HG03460 (cell line): ENCODE measurements at regions not wholly inside any gene's neighbourhood (a gene's known extent, or its start where the extent isn't known, plus 50 kb on each side); places are given as distances from the start of the nearest gene placed in this dataset.

Experiments
- ATAC-seq: cut with Tn5 transposase; IDR thresholded peaks from one replicate; pipeline ENCODE4 v1.9.1; 2021; ENCODE audit not compliant: unreplicated experiment

DNA sequence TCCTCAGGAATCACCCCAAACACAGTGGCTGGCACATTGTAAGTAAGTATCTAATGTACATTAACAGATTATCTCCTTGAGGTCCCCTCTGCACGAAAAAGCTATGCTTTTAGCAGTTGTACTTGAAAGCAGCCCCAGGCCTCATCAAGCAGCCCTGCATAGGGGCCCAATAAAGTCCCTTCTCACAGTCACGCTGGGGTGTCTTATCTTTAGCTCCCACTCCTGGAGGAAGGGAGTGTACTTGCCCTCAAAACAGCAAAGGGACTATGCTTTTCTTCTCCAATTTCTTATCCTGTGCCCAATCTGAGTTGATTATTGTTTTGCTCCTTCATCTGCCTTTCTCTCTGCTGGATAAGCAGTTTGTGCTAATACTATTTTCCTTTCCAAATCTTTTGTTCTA is 168.8 kb upstream of the PLXNA2 start:
- no peak for ATAC-seq

DNA sequence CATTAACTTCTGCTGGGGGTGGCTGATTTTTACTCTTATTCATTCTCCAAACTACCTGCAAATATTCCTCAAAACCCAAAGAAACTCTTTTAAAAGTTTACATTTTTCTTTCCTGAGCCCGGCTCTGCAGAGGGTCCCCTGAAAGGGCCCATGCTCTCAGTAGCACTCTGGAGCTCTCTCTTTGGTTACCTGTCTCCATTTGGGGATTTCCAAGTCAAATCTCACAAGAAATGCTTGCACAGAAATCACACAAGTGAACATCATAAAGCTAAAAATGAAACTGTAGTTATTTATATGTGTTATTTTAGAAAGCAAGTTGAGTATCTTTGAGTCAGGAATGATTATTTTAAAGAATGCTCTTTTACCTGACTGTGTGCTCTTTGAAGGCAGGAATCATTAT is 174.5 kb upstream of the PLXNA2 start:
- ATAC-seq = no peak

- ATAC-seq = no peak
These were observed 175.7 kb upstream of the PLXNA2 start for GRCh38 chr1:208419746-208420420.

GRCh38 chr1:208420696-208421095 is 176.5 kb upstream of the PLXNA2 start:
- ATAC-seq = no peak

- ATAC-seq = no peak
These were observed 177.3 kb upstream of the PLXNA2 start for GRCh38 chr1:208421486-208421885.

DNA sequence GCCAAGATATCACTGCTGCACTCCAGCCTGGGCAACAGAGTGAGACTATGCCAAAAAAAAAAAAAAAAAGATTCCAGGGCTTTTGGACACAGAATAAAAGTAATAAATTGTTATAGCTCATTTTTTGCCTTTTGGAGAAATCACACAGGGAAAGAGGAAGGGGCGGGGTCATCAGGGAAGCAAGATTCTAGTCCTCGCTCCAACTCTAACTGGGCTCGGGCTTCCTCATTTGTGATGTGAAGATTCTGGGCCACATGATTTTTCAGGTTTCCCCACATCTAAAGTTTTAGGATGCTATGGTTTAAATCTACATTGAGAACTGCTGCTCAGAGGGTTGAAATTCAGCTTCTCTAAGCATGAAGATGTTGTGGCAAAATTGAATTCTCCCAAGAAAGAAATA is 179.3 kb upstream of the PLXNA2 start:
- no peak for ATAC-seq

DNA sequence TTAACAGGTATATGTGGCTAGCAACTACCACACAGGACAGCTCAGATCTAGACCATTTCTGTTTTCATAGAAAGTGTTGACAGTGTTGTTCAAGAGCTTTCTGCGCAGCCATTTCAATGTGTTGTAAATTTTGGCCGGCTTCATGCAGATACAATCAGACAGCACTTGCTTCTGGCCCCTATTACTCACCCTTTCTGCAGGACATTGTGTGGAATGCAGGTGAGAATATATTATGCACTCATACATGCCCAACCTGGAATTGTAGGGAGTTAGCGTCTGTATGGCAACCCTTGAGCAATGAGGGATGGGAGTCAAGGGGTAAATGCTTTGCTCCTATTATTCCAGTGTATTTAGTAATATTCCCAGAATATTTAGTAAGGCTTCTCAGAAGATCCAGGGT is 180.9 kb upstream of the PLXNA2 start:
- no peak for ATAC-seq

GRCh38 chr1:208430220-208430619 is 186.0 kb upstream of the PLXNA2 start:
- ATAC-seq = no peak

GRCh38 chr1:208431721-208432120 is 187.5 kb upstream of the PLXNA2 start:
- ATAC-seq = no peak

GRCh38 chr1:208432346-208432745 is 188.2 kb upstream of the PLXNA2 start:
- no peak for ATAC-seq

GRCh38 chr1:208433086-208433485 is 188.9 kb upstream of the PLXNA2 start:
- no peak for ATAC-seq

- ATAC-seq = no peak
These were observed 189.8 kb upstream of the PLXNA2 start for GRCh38 chr1:208433971-208434370.

- no peak for ATAC-seq
These were observed 193.2 kb upstream of the PLXNA2 start for GRCh38 chr1:208437401-208437800.

- ATAC-seq = no peak
These were observed 194.0 kb upstream of the PLXNA2 start for GRCh38 chr1:208438112-208438699.

GRCh38 chr1:208445758-208446203 is 201.6 kb upstream of the PLXNA2 start:
- ATAC-seq = no peak

GRCh38 chr1:208446271-208446691 is 202.1 kb upstream of the PLXNA2 start:
- ATAC-seq = no peak

DNA sequence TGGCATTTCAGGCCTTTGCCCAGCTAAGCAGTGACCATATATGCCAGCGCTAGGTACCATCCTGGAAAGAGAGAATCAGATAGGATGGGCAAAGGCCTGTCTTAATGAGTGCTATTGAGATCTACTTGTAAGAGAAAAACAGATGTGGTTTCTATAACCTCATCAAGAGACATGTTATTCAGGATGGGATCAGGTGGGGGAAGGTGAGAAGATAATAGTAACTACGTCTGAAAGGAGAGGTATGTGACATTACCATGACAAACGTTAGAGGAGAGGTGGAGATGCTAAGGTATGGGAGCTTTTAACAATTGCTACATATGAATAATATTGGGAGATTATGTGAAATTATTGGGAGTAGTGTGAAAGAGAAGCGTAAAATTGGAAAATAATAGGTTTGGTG is 204.2 kb upstream of the PLXNA2 start:
- ATAC-seq = no peak

- ATAC-seq = no peak
These were observed 205.8 kb upstream of the PLXNA2 start for GRCh38 chr1:208449951-208450350.

DNA sequence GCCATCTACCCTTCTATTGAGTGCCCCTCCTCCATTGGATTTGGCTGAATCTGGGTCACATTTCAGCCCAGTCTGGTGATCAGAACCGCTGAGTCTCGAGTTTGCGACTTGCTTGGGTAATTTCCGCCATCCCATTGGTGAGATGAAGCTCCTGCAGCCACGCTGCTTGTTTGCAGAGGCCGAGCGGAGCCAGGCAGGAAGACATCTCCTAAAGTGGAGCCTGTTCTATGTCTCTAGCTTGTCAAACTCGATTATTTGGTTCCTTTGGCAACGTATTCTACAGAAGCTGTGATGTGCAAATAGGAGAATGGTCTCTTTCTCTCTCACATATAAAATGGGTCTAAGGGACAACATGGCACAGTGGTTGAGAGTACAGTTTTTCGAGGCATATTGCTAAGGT is 206.8 kb upstream of the PLXNA2 start:
- ATAC-seq = no peak

GRCh38 chr1:208455821-208456220 is 211.6 kb upstream of the PLXNA2 start:
- ATAC-seq = no peak

DNA sequence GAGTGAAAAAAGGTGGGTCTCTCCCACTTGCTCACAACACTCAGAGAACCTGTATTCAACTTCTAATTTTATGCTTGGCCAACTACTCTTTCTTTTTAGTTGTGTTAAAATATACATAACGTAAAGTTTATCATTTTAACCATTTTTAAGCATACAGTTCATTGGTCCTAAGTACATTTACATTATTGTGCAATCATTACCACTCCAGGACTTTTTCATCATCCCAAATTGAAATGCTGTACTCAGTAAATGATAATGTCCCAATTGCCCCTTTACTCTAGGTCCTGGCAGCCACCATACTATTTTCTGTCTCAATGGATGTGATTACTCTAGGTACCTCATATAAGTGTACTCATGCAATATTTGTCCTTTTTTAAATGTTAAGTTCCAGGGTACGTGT is 212.3 kb upstream of the PLXNA2 start:
- ATAC-seq = no peak

- ATAC-seq = no peak
These were observed 216.6 kb upstream of the PLXNA2 start for GRCh38 chr1:208460823-208461222.

DNA sequence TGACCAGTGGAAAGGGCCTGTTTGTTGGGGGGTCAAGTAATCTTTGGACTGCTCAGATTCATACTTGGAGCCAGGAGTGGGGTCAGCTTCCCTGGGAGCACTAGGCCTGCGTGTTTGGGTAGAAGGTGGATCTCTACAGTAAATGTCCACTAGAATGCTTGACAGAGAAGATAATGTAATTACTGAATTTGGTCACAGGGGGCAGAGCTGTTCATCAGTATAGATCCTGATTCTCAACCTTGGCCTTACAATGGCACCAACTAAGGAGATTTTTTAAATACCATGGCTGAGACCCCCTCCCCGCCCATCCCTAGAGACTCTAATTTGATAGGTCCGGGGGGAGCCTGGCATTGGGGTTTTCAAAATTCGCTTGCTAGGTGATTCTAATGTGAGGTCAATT is 217.5 kb upstream of the PLXNA2 start:
- no peak for ATAC-seq
